Nephron (organoid): ENCODE measurements at regions not wholly inside any gene's neighbourhood (a gene's known extent, or its start where the extent isn't known, plus 50 kb on each side); places are given as distances from the start of the nearest gene placed in this dataset.

Source experiments
- H3K27ac Mint-ChIP-seq, 3 experiments: 2 replicates each; pipeline ENCODE4 v1.8.0; 2020; ENCODE audit warnings: mixed read lengths in 3 of 3, mild to moderate bottlenecking in 2 of 3, moderate library complexity in 1 of 3
- H3K27me3 Mint-ChIP-seq: 2 replicates; pipeline ENCODE4 v1.8.0; 2021; ENCODE audit warnings: low read depth, mild to moderate bottlenecking, moderate library complexity, mixed read lengths
- H3K36me3 Mint-ChIP-seq: 2 replicates; pipeline ENCODE4 v1.8.0; 2020; ENCODE audit warnings: low read depth, mixed read lengths
- H3K4me1 Mint-ChIP-seq: 2 replicates; pipeline ENCODE4 v1.8.0; 2020; ENCODE audit warnings: mixed read lengths
- H3K4me3 Mint-ChIP-seq, 3 experiments: 2 replicates each; pipeline ENCODE4 v1.8.0; 2020; ENCODE audit warnings: mild to moderate bottlenecking in 3 of 3, mixed read lengths in 3 of 3, moderate library complexity in 2 of 3
- H3K9me3 Mint-ChIP-seq: 2 replicates; pipeline ENCODE4 v1.8.0; 2020; ENCODE audit warnings: mixed read lengths
- TF ChIP-seq, protein P1 (sequence below), 3 experiments: fragments of 200-600 bp; sonication (generic); IDR thresholded peaks; one replicate each; pipeline ENCODE4 v1.5.0; 2021; ENCODE audit warnings: antibody characterized with exemption in 3 of 3; ENCODE audit not compliant: unreplicated experiment in 3 of 3

DNA sequence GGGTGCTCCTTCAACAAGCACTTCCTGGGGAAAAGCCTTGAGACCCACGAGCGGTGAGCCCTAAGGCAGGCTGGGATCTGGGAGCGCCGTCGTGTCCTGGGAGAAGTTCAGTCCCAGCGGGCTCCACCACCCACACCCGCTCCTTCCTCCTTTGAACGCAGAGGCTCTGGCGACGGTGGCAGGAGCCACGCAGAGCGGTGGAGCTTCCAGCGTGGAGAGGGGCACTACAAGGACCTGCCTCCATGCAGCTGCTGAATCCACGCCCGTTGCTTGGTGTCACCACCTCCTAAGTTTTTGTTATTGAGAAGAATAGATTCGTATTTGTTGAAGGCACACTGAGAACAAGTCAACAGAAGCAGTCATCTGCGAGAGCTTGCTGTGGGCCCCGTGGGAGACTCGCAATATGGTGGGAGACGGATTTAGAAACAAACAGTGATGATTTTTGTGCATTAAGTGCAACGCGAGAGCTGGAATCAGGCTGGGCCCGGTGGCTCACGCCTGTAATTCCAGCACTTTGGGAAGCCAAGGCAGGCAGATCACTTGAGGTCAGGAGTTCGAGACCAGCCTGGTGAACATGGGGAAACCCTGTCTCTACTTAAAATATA, 60.1 kb upstream of the SDK1 start:
- peaks cover 8% of the 10 kb centered on the region for H3K27me3 Mint-ChIP-seq
- H3K4me3 Mint-ChIP-seq: no peak overlapping the region
- H3K27ac Mint-ChIP-seq: no peak overlapping the region
- H3K4me1 Mint-ChIP-seq: no peaks in the 10 kb centered on the region
- peaks cover 6% of the 10 kb centered on the region for H3K9me3 Mint-ChIP-seq
- no peaks in the 10 kb centered on the region for H3K36me3 Mint-ChIP-seq
- TF ChIP-seq, protein P1, sequence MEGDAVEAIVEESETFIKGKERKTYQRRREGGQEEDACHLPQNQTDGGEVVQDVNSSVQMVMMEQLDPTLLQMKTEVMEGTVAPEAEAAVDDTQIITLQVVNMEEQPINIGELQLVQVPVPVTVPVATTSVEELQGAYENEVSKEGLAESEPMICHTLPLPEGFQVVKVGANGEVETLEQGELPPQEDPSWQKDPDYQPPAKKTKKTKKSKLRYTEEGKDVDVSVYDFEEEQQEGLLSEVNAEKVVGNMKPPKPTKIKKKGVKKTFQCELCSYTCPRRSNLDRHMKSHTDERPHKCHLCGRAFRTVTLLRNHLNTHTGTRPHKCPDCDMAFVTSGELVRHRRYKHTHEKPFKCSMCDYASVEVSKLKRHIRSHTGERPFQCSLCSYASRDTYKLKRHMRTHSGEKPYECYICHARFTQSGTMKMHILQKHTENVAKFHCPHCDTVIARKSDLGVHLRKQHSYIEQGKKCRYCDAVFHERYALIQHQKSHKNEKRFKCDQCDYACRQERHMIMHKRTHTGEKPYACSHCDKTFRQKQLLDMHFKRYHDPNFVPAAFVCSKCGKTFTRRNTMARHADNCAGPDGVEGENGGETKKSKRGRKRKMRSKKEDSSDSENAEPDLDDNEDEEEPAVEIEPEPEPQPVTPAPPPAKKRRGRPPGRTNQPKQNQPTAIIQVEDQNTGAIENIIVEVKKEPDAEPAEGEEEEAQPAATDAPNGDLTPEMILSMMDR (IDR thresholded peaks at IDR 0.05; ENCODE audit: unreplicated experiment in 3 of 3): no peak

DNA sequence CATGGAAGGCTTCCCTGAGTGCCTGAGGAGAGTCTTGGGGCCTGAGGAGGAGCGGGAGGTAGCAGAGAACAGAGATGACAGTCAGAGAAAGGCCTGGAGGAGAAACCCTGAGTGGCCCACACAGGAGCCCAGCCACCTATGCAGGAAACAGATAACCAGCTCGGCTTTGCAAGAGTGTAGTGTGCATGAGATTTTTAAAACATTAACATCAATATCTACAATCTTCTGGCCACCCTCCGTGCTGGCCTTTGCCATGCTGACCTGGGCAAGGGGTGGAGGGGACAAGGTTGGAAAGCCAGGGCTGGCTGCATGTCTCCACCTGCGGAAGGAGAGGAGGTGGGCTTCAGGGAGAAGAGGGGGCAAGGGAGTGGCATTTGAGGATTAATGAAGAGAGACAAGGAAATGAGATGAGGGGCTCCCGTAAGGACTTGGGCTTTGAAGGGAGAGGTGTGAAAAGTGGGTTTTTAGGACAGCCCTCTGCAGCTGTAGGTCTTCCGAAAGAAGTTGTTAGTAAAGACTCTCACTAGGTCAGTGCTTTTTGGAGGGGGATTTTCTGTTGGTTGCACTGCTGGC, 59.3 kb upstream of the SDK1 start:
- Mint-ChIP-seq H3K4me1 (no peaks in the 10 kb centered on the region), H3K27ac (peak overlapping the region in 1 of 3 experiments; percentile 14), H3K36me3 (no peaks in the 10 kb centered on the region), H3K9me3 (peaks cover 11% of the 10 kb centered on the region), H3K4me3 (no peak overlapping the region), H3K27me3 (peaks cover 8% of the 10 kb centered on the region)
- TF ChIP-seq, protein P1 (IDR thresholded peaks at IDR 0.05; ENCODE audit: unreplicated experiment in 3 of 3): no peak

DNA sequence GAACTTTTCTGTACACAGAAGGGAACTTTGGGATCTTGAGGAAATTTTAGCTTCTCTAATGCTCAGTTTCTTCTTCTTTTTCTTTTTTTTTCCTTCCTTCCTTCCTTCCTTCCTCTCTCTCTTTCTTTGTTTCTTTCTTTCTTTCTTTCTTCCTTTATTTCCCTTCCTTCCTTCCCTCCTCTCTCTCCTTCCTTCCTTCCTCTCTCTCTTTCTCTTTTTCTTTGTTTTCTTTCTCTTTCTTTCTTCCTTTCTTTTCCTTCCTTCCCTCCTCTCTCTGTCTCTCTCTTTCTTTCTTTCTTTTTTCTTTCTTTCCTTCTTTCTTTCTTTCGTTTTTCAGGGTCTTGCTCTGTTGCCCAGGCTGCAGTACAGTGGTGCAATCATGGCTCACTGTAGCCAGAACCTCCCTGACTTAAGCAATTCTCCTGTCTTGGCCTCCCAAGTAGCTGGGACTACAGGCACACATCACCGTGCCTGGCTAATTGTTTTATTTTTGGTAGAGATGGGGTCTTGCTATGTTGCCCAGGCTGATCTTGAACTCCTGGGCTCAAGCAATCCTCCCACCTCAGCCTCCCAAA, 58.6 kb upstream of the SDK1 start:
- Mint-ChIP-seq H3K9me3 (peaks cover 13% of the 10 kb centered on the region), H3K27ac (no peak overlapping the region), H3K27me3 (peaks cover 8% of the 10 kb centered on the region), H3K4me3 (no peak overlapping the region), H3K36me3 (no peaks in the 10 kb centered on the region), H3K4me1 (no peaks in the 10 kb centered on the region)
- TF ChIP-seq, protein P1 (IDR thresholded peaks at IDR 0.05; ENCODE audit: unreplicated experiment in 3 of 3): no peak

- Mint-ChIP-seq H3K27ac (no peak overlapping the region), H3K4me1 (no peaks in the 10 kb centered on the region), H3K4me3 (no peak overlapping the region), H3K36me3 (no peaks in the 10 kb centered on the region), H3K9me3 (peaks cover 13% of the 10 kb centered on the region), H3K27me3 (peaks cover 8% of the 10 kb centered on the region)
- TF ChIP-seq, protein P1 (IDR thresholded peaks at IDR 0.05; ENCODE audit: unreplicated experiment in 3 of 3): no peak
These were observed 57.8 kb upstream of the SDK1 start for GRCh38 chr7:3243256-3243655.

DNA sequence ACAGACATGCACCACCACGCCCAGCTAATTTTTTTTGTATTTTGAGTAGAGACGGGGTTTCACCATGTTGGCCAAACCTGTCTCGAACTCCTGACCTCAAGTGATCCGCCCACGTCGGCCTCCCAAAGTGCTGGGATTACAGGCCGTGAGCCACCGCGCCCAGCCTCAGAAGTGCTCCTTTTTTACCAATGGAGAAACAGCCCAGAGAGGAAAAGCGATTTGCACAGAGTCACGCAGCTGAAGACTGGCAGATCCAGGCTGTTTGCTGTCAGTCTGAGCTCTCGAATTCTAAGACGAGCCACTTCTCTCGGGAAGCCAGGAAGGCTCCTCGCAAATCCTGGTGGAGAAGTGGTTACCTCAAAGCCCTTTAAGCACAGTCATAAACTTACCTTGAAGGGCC, 57.4 kb upstream of the SDK1 start:
- Mint-ChIP-seq H3K27ac (no peak overlapping the region), H3K27me3 (peaks cover 11% of the 10 kb centered on the region), H3K4me3 (no peak overlapping the region), H3K4me1 (no peaks in the 10 kb centered on the region), H3K9me3 (peaks cover 13% of the 10 kb centered on the region), H3K36me3 (no peaks in the 10 kb centered on the region)
- TF ChIP-seq, protein P1 (IDR thresholded peaks at IDR 0.05; ENCODE audit: unreplicated experiment in 3 of 3): no peak
